ENCODE measurements at regions not wholly inside any gene's neighbourhood (a gene's known extent, or its start where the extent isn't known, plus 50 kb on each side); places are given as distances from the start of the nearest gene placed in this dataset.

GRCh38 chr6:104614394-104614793 lies 245.3 kb downstream of the HACE1 start:
- Histone ChIP-seq H3K36me3 (no peaks in the 10 kb centered on the region), H3K27me3 (no peaks in the 10 kb centered on the region), H3K4me1 (no peaks in the 10 kb centered on the region), H3K27ac (no peak overlapping the region), H3K4me3 (no peak overlapping the region), H3K9me3 (no peaks in the 10 kb centered on the region)
- DNase-seq (ENCODE audit: low spot score in 2 of 2) = no peak
- 92% methylated on average over 1 of the region's 1 CpG for WGBS
- TF ChIP-seq EP300 (IDR thresholded peaks at IDR 0.05) = no peak

- no peaks in the 10 kb centered on the region for H3K9me3 ChIP-seq
- no peaks in the 10 kb centered on the region for H3K27me3 ChIP-seq
- TF ChIP-seq POLR2AphosphoS5 (IDR thresholded peaks at IDR 0.05) = no peak
- TF ChIP-seq POLR2A (IDR thresholded peaks at IDR 0.05) = no peak
- TF ChIP-seq EP300 (IDR thresholded peaks at IDR 0.05) = no peak
- TF ChIP-seq, protein P1, sequence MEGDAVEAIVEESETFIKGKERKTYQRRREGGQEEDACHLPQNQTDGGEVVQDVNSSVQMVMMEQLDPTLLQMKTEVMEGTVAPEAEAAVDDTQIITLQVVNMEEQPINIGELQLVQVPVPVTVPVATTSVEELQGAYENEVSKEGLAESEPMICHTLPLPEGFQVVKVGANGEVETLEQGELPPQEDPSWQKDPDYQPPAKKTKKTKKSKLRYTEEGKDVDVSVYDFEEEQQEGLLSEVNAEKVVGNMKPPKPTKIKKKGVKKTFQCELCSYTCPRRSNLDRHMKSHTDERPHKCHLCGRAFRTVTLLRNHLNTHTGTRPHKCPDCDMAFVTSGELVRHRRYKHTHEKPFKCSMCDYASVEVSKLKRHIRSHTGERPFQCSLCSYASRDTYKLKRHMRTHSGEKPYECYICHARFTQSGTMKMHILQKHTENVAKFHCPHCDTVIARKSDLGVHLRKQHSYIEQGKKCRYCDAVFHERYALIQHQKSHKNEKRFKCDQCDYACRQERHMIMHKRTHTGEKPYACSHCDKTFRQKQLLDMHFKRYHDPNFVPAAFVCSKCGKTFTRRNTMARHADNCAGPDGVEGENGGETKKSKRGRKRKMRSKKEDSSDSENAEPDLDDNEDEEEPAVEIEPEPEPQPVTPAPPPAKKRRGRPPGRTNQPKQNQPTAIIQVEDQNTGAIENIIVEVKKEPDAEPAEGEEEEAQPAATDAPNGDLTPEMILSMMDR (IDR thresholded peaks at IDR 0.05) = no peak
- no peak for DNase-seq (ENCODE audit: low spot score in 2 of 2)
- no peak overlapping the region for H3K4me3 ChIP-seq
- H3K36me3 ChIP-seq = no peaks in the 10 kb centered on the region
- H3K4me1 ChIP-seq = peaks cover 2% of the 10 kb centered on the region
- no peak overlapping the region for H3K27ac ChIP-seq
- 47% methylated on average over 4 of the region's 4 CpGs for WGBS
Measured at GRCh38 chr6:104613416-104614001, 246.2 kb downstream of the HACE1 start.

DNA sequence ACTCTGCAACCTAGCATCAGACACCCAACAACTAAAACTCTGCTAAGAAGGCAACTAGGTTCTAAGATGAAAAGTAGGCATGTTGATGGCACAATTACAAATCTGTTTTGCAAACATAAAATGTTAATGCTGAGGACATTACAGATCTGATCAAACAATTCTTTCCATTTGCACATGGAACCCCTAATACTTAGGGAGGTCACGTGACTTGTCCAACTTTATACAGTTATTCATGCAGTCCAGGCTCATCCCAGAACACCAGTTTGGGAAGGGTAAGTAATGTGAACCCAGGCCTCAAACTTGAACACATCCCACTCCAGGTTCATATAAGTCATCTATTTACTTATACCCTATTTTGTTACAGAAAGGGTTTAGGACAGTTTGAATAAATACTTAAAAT lies 247.2 kb downstream of the HACE1 start:
- Histone ChIP-seq H3K9me3 (no peaks in the 10 kb centered on the region), H3K4me1 (peaks cover 5% of the 10 kb centered on the region), H3K36me3 (no peaks in the 10 kb centered on the region), H3K27ac (no peak overlapping the region), H3K27me3 (no peaks in the 10 kb centered on the region), H3K4me3 (no peak overlapping the region)
- 47% methylated on average over 1 of the region's 1 CpG for WGBS
- DNase-seq (ENCODE audit: low spot score in 2 of 2) = no peak
- no peak for TF ChIP-seq POLR2AphosphoS5 (IDR thresholded peaks at IDR 0.05)
- no peak for TF ChIP-seq POLR2A (IDR thresholded peaks at IDR 0.05)
- TF ChIP-seq, protein P1 (IDR thresholded peaks at IDR 0.05) = no peak
- TF ChIP-seq EP300 (IDR thresholded peaks at IDR 0.05) = no peak

- WGBS = 61% methylated on average over 5 of the region's 5 CpGs
- peaks cover 5% of the 10 kb centered on the region for H3K4me1 ChIP-seq
- DNase-seq (ENCODE audit: low spot score in 2 of 2) = no peak
- no peaks in the 10 kb centered on the region for H3K27me3 ChIP-seq
- H3K27ac ChIP-seq = no peak overlapping the region
- TF ChIP-seq POLR2AphosphoS5 (IDR thresholded peaks at IDR 0.05) (no peak), EP300 (IDR thresholded peaks at IDR 0.05) (no peak)
- H3K36me3 ChIP-seq = no peaks in the 10 kb centered on the region
- H3K4me3 ChIP-seq = no peak overlapping the region
- H3K9me3 ChIP-seq = no peaks in the 10 kb centered on the region
Measured at GRCh38 chr6:104608101-104608500, 251.6 kb downstream of the HACE1 start.

GRCh38 chr6:104607501-104607900 lies 252.2 kb downstream of the HACE1 start:
- Histone ChIP-seq H3K27ac (no peak overlapping the region), H3K9me3 (no peaks in the 10 kb centered on the region), H3K36me3 (no peaks in the 10 kb centered on the region), H3K4me3 (no peak overlapping the region), H3K4me1 (peaks cover 9% of the 10 kb centered on the region), H3K27me3 (no peaks in the 10 kb centered on the region)
- TF ChIP-seq POLR2AphosphoS5 (IDR thresholded peaks at IDR 0.05) (no peak), EP300 (IDR thresholded peaks at IDR 0.05) (no peak), POLR2A (IDR thresholded peaks at IDR 0.05) (no peak)
- TF ChIP-seq, protein P1 (IDR thresholded peaks at IDR 0.05) = no peak
- 58% methylated on average over 1 of the region's 1 CpG for WGBS
- no peak for DNase-seq (ENCODE audit: low spot score in 2 of 2)

DNA sequence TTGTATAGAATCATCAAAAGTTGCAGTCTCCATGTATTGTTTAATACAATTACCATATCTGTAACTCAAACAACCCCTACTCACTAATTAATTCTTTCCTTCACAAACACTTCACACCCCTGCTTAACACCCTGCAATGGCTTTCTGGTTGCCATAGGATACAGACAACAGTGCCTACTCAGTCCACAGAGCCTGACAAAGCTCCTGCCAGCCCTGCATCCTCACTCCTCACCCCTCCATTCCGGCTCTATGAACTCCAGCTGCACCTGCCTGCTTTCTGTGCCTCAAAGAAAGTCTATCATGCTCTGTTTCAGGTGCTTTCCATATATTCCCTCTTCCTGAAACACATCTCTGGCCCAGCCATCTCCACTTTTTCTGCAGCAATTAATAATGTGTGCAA lies 253.4 kb downstream of the HACE1 start:
- WGBS = 96% methylated on average over 1 of the region's 1 CpG
- H3K4me3 ChIP-seq = no peak overlapping the region
- TF ChIP-seq EP300 (IDR thresholded peaks at IDR 0.05) = no peak
- TF ChIP-seq POLR2AphosphoS5 (IDR thresholded peaks at IDR 0.05) = no peak
- TF ChIP-seq, protein P1 (IDR thresholded peaks at IDR 0.05) = no peak
- TF ChIP-seq POLR2A (IDR thresholded peaks at IDR 0.05) = no peak

More for the DNA sequence above, 253.4 kb downstream of the HACE1 start:
- H3K27ac ChIP-seq = no peak overlapping the region
- H3K9me3 ChIP-seq = no peaks in the 10 kb centered on the region
- DNase-seq (ENCODE audit: low spot score in 2 of 2) = no peak
- H3K4me1 ChIP-seq = peaks cover 17% of the 10 kb centered on the region
- no peaks in the 10 kb centered on the region for H3K36me3 ChIP-seq
- no peaks in the 10 kb centered on the region for H3K27me3 ChIP-seq
